ENCODE measurements at regions not wholly inside any gene's neighbourhood (a gene's known extent, or its start where the extent isn't known, plus 50 kb on each side); places are given as distances from the start of the nearest gene placed in this dataset.
"Not testable (repeated sequence)": the region's sequence is repeated elsewhere in the genome, so short reads cannot be mapped to it uniquely, and the experiment has no call there.

DNA sequence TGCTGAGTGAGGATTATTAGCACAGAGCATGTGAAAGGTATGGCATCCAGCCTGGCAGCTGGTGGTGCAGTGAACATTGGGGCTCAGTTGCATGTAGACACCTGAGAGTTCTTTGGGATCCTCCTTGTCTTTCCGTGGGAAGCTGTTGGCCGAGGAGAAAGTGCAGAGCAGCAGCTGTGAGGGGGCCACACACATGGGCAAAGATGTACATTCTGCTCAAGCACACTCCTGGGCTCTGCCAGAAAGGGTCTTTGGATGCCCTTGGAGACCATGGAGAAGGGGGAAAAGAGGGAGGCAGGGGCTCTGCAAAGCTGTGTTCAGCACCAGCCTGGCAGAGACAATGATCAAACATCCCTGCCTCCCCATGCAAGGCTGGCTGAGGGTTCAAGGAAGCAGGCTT is 138.7 kb upstream of the PITX1 start:
- no peak overlapping the region for H3K4me2 ChIP-seq
- no peaks in the 10 kb centered on the region for H4K20me1 ChIP-seq (ENCODE audit: insufficient read depth)
- no peak overlapping the region for H3K27ac ChIP-seq
- H3K4me3 ChIP-seq (IDR thresholded peaks at IDR 0.05; ENCODE audit: insufficient read depth, low read depth, low read length) = no peak overlapping the region
- TF ChIP-seq, protein P1, sequence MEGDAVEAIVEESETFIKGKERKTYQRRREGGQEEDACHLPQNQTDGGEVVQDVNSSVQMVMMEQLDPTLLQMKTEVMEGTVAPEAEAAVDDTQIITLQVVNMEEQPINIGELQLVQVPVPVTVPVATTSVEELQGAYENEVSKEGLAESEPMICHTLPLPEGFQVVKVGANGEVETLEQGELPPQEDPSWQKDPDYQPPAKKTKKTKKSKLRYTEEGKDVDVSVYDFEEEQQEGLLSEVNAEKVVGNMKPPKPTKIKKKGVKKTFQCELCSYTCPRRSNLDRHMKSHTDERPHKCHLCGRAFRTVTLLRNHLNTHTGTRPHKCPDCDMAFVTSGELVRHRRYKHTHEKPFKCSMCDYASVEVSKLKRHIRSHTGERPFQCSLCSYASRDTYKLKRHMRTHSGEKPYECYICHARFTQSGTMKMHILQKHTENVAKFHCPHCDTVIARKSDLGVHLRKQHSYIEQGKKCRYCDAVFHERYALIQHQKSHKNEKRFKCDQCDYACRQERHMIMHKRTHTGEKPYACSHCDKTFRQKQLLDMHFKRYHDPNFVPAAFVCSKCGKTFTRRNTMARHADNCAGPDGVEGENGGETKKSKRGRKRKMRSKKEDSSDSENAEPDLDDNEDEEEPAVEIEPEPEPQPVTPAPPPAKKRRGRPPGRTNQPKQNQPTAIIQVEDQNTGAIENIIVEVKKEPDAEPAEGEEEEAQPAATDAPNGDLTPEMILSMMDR (conservative IDR thresholded peaks at IDR 0.05; ENCODE audit: low read depth, low read length) = no peak
- H3K4me1 ChIP-seq (ENCODE audit: low read depth, poor library complexity, severe bottlenecking) = no peaks in the 10 kb centered on the region
- no peak overlapping the region for H2AFZ ChIP-seq (ENCODE audit: low read depth)
- H3K79me2 ChIP-seq (ENCODE audit: insufficient read depth, low read depth) = no peaks in the 10 kb centered on the region
- H3K36me3 ChIP-seq (ENCODE audit: insufficient read depth) = no peaks in the 10 kb centered on the region
- H3K27me3 ChIP-seq (ENCODE audit: insufficient read depth, low read depth) = no peaks in the 10 kb centered on the region
- no peak overlapping the region for H3K9ac ChIP-seq

DNA sequence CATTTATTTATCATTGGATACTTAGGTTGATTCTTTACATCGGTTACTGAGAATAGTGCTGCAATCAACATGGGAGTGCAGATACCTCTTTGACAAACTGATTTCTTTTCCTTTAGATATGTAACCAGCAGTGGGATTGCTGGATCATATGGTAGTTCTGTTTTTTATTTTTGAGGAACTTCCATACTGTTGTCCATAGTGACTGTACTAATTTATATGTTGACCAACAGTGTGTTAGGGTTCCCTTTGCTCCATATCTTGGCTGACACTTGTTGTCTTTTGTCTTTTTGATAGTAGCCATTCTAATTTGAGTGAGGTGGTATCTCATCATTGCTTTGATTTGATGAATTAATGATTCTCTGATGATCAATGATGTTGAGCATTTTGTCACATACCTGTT is 137.3 kb upstream of the PITX1 start:
- Histone ChIP-seq H3K4me3 (IDR thresholded peaks at IDR 0.05; ENCODE audit: insufficient read depth, low read depth, low read length) (no peak overlapping the region), H3K4me1 (ENCODE audit: low read depth, poor library complexity, severe bottlenecking) (no peaks in the 10 kb centered on the region), H3K27ac (no peak overlapping the region), H3K36me3 (ENCODE audit: insufficient read depth) (no peaks in the 10 kb centered on the region), H4K20me1 (ENCODE audit: insufficient read depth) (no peaks in the 10 kb centered on the region), H3K79me2 (ENCODE audit: insufficient read depth, low read depth) (no peaks in the 10 kb centered on the region), H3K4me2 (no peak overlapping the region), H3K9ac (no peak overlapping the region), H2AFZ (ENCODE audit: low read depth) (no peak overlapping the region), H3K27me3 (ENCODE audit: insufficient read depth, low read depth) (no peaks in the 10 kb centered on the region)
- TF ChIP-seq, protein P1 (conservative IDR thresholded peaks at IDR 0.05; ENCODE audit: low read depth, low read length) = no peak

DNA sequence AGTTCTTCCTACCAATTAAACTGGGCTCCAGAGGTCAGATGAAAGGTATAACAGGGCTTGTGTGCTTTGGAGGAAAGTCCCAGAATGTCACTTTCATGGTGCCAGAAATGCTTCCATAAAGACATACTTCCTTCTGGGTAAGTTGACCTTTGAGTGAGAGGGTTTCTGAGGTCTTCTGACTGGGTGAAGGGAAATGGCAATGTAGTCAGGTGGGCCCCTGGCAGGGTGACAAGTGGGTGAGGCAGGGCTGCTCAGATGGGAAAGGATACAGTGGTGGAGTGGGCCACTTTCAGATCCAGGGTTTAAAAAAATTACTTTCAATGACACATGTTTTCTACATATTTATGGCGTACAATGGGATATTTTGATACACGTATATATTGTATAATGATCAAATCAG is 136.5 kb upstream of the PITX1 start:
- H3K4me3 ChIP-seq (IDR thresholded peaks at IDR 0.05; ENCODE audit: insufficient read depth, low read depth, low read length) = no peak overlapping the region
- H3K4me1 ChIP-seq (ENCODE audit: low read depth, poor library complexity, severe bottlenecking) = no peaks in the 10 kb centered on the region
- H3K79me2 ChIP-seq (ENCODE audit: insufficient read depth, low read depth) = no peaks in the 10 kb centered on the region
- TF ChIP-seq, protein P1 (conservative IDR thresholded peaks at IDR 0.05; ENCODE audit: low read depth, low read length) = no peak
- no peaks in the 10 kb centered on the region for H3K36me3 ChIP-seq (ENCODE audit: insufficient read depth)
- H3K27me3 ChIP-seq (ENCODE audit: insufficient read depth, low read depth) = no peaks in the 10 kb centered on the region
- no peak overlapping the region for H2AFZ ChIP-seq (ENCODE audit: low read depth)
- H3K27ac ChIP-seq = no peak overlapping the region
- no peaks in the 10 kb centered on the region for H4K20me1 ChIP-seq (ENCODE audit: insufficient read depth)
- no peak overlapping the region for H3K4me2 ChIP-seq
- H3K9ac ChIP-seq = no peak overlapping the region

DNA sequence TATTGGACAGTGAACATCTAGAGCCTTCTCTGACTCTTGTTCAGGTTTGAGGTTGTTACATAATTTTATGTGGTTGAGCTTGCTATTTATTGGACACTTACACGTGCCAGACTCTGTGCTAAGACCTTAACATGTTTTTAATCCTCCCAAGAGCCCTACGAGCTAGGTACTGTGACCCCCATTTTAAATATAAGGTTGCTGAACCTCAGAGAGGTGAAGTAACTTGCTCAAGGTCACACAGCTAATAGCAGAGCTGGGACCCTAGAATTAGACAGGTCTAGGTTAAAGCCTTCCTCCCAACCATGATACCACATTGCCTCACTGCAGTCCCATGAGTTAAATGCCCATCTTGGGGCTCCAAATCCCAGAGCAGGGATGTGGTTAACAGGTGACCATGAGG is 135.7 kb upstream of the PITX1 start:
- Histone ChIP-seq H3K36me3 (ENCODE audit: insufficient read depth) (no peaks in the 10 kb centered on the region), H3K79me2 (ENCODE audit: insufficient read depth, low read depth) (no peaks in the 10 kb centered on the region), H3K27ac (no peak overlapping the region), H3K4me3 (IDR thresholded peaks at IDR 0.05; ENCODE audit: insufficient read depth, low read depth, low read length) (no peak overlapping the region), H3K27me3 (ENCODE audit: insufficient read depth, low read depth) (no peaks in the 10 kb centered on the region), H4K20me1 (ENCODE audit: insufficient read depth) (no peaks in the 10 kb centered on the region), H2AFZ (ENCODE audit: low read depth) (no peak overlapping the region), H3K4me1 (ENCODE audit: low read depth, poor library complexity, severe bottlenecking) (no peaks in the 10 kb centered on the region), H3K4me2 (no peak overlapping the region), H3K9ac (no peak overlapping the region)
- TF ChIP-seq, protein P1 (conservative IDR thresholded peaks at IDR 0.05; ENCODE audit: low read depth, low read length) = no peak

DNA sequence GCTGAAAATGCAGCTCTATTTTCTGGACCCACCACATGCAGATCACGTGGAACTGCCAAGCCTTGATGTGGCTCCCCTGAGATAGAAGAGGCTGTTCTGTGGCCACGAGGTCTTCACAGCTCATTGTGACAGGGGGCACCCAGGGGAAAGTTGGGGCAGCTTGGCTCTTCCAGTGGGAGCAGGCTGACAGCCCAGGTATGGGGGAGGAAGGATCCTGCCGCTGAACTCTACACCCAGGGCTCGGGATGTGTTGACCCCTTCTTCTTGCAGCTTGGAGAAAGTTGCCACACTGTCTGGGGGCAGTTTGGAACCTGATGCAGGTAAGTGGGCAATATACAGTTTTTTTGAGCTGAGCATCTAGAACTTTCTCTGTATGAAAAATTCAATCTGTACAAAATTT is 133.6 kb upstream of the PITX1 start:
- Histone ChIP-seq H2AFZ (ENCODE audit: low read depth) (no peak overlapping the region), H3K36me3 (ENCODE audit: insufficient read depth) (no peaks in the 10 kb centered on the region), H3K9ac (no peak overlapping the region), H3K4me3 (IDR thresholded peaks at IDR 0.05; ENCODE audit: insufficient read depth, low read depth, low read length) (no peak overlapping the region), H3K27me3 (ENCODE audit: insufficient read depth, low read depth) (no peaks in the 10 kb centered on the region), H4K20me1 (ENCODE audit: insufficient read depth) (no peaks in the 10 kb centered on the region), H3K27ac (no peak overlapping the region), H3K4me1 (ENCODE audit: low read depth, poor library complexity, severe bottlenecking) (no peaks in the 10 kb centered on the region), H3K4me2 (no peak overlapping the region), H3K79me2 (ENCODE audit: insufficient read depth, low read depth) (no peaks in the 10 kb centered on the region)
- TF ChIP-seq, protein P1 (conservative IDR thresholded peaks at IDR 0.05; ENCODE audit: low read depth, low read length) = no peak

DNA sequence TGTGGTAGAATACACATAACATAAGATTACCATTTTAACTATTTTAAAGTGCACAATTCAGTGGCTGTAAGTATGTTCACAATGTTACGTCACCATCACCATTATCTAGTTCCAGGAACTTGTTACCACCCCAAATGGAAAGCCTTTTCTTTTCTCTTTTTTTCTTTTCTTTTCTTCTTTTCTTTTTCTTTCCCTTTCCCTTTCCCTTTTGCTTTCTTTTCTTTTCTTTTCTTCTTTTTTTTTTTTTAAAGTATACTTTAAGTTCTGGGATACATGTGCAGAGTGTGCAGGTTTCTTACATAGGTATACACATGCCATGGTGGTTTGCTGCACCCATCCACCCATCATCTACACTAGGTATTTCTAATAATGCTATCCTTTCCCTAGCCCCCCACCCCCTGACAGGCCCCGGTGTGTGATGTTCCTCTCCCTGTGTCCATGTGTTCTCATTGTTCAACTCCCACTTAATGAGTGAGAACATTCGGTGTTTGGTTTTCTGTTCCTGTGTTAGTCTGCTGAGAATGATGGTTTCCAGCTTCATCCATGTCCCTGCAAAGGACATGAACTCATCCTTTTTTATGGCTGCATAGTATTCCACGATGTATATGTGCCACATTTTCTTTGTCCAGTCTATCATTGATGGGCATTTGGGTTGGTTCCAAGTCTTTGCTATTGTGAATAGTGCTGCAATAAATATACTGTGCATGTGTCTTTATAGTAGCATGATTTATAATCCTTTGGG is 131.0 kb upstream of the PITX1 start:
- H3K79me2 ChIP-seq (ENCODE audit: insufficient read depth, low read depth); H4K20me1 ChIP-seq (ENCODE audit: insufficient read depth); H2AFZ ChIP-seq (ENCODE audit: low read depth); H3K4me1 ChIP-seq (ENCODE audit: low read depth, poor library complexity, severe bottlenecking); H3K36me3 ChIP-seq (ENCODE audit: insufficient read depth); H3K4me3 ChIP-seq (IDR thresholded peaks at IDR 0.05; ENCODE audit: insufficient read depth, low read depth, low read length); H3K27ac ChIP-seq; H3K27me3 ChIP-seq (ENCODE audit: insufficient read depth, low read depth); H3K9ac ChIP-seq; H3K4me2 ChIP-seq: not testable (repeated sequence)
